Heart right ventricle (tissue), 16 donors: ENCODE measurements at regions not wholly inside any gene's neighbourhood (a gene's known extent, or its start where the extent isn't known, plus 50 kb on each side); places are given as distances from the start of the nearest gene placed in this dataset.

Experiments used
- ATAC-seq, 8 donors: fragments of 200-7000 bp; cut with Tn5 transposase; one replicate each; pipeline ENCODE4 v1.9.1; 2020; ENCODE audit warnings: mild to moderate bottlenecking in 8 of 8, moderate library complexity in 8 of 8, moderate number of reproducible peaks in 1 of 8
- DNase-seq, 2 donors: peaks; one replicate each; pipeline ENCODE4 v3.0.0-alpha.2; 2020
- H3K27ac ChIP-seq, 10 donors: fragments of 200-600 bp; sonication (generic) in 2 of 10; one replicate each; pipeline versions ENCODE4 v1.5.0 to v1.8.0; 2020 to 2022; ENCODE audit warnings: mild to moderate bottlenecking in 3 of 10
- H3K27me3 ChIP-seq, 7 donors: fragments of 200-600 bp; one replicate each; pipeline ENCODE4 v1.8.0; 2021 to 2022; ENCODE audit warnings: mild to moderate bottlenecking in 2 of 7
- H3K36me3 ChIP-seq, 9 donors: fragments of 200-600 bp; sonication (generic) in 1 of 9; one replicate each; pipeline versions ENCODE4 v1.5.0 to v1.8.0; 2020 to 2022; ENCODE audit warnings: mild to moderate bottlenecking in 2 of 9
- H3K4me1 ChIP-seq, 9 donors: fragments of 200-600 bp; sonication (generic) in 1 of 9; one replicate each; pipeline versions ENCODE4 v1.5.0 to v1.8.0; 2020 to 2022; ENCODE audit warnings: mild to moderate bottlenecking in 4 of 9
- H3K4me3 ChIP-seq, 10 donors: fragments of 200-600 bp; sonication (generic) in 2 of 10; one replicate each; pipeline versions ENCODE4 v1.5.0 to v1.8.0; 2020 to 2022; ENCODE audit warnings: mild to moderate bottlenecking in 7 of 10, moderate library complexity in 2 of 10
- H3K9me3 ChIP-seq, 11 donors: fragments of 200-600 bp in 10 of 11; sonication (generic) in 2 of 11; one replicate each; pipeline versions ENCODE4 v1.5.0 to v1.8.0; 2013 to 2022; ENCODE audit warnings: mild to moderate bottlenecking in 2 of 11, control low read depth in 1 of 11, moderate library complexity in 1 of 11
- CTCF ChIP-seq, 9 donors: fragments of 200-600 bp; sonication (generic) in 2 of 9; IDR thresholded peaks; one replicate each; pipeline versions ENCODE4 v1.5.0 to v1.8.0; 2021 to 2022; ENCODE audit warnings: antibody characterized with exemption in 9 of 9, mild to moderate bottlenecking in 5 of 9, moderate library complexity in 1 of 9
- WGBS, 2 donors: extraction: QIAGEN DNeasy Blood & Tissue Kit; methylation state at CpG; one replicate each; pipeline ENCODE4 v1.1.7; 2013; ENCODE audit warnings: inconsistent platforms in 1 of 2; 5-methylcytosine and 5-hydroxymethylcytosine counted together
- intact Hi-C, 10 donors: fragments of 100-400 bp; cut with DNase I; formaldehyde crosslinking; loops; one replicate each; pipeline versions ENCODE4 v1.11.1 to v1.14.2; 2022
- donor health status: Arrhythmogenic right ventricular cardiomyopathy.
- donor health status: ischemic (EF 13 %, LVEDD 7.1; RV severe dilation, severe dysfunction).
- donor health status: healthy with polysubstance abuse.
- donor health status: DM: no; HTN: yes; CAD: no.
- donor health status: DM: no; HTN: no; CAD: no.
- donor health status: ischemic (EF 25% LVEDD 6.9; RV normal size, moderate dysfunction).
- donor health status: ischemic (EF 25% LVEDD 5.7; RV mildly dilated, moderate dysfunction).
- donor health status: healthy.
- donor health status: DM: yes; HTN: yes; CAD: no.
- donor health status: Ischemic cardiomyopathy.
- donor health status: ischemic (EF 35%, LVEDD 5.7; RV mildly dilated, moderate dysfunction).
- donor health status: nonischemic (EF 11% LVEDD 7.7; RV severe dilation, severe dysfunction).
- donor health status: DM: yes; HTN: yes; CAD: no.
- donor health status: PGD.
- donor health status: ischemic (EF 29% LVEDD 5.4; RV normal size, mild dysfunction).
- donor health status: nonischemic (EF 23%, LVEDD 6.1; RV moderate dilation, normal function).

- Histone ChIP-seq H3K36me3 (no peaks in the 10 kb centered on the region), H3K4me1 (peaks cover 0 to 45% (median 25%) of the 10 kb centered on the region in 9 donors), H3K27me3 (no peaks in the 10 kb centered on the region), H3K4me3 (no peak overlapping the region), H3K27ac (no peak overlapping the region), H3K9me3 (no peaks in the 10 kb centered on the region)
- intact Hi-C loops, result no loop called here
- ATAC-seq (no peak), DNase-seq (no peak)
- TF ChIP-seq CTCF (IDR thresholded peaks at IDR 0.05), result no peak
Measured at GRCh38 chr11:112615891-112616290, 345.3 kb upstream of the NCAM1 start.

GRCh38 chr11:112616327-112617097 lies 344.7 kb upstream of the NCAM1 start:
- TF ChIP-seq CTCF (IDR thresholded peaks at IDR 0.05), result no peak
- ATAC-seq (no peak), DNase-seq (no peak)
- 73 to 81% methylated on average over 4 of the region's 4 CpGs for WGBS, 2 donors
- no peaks in the 10 kb centered on the region for H3K27me3 ChIP-seq
- no peaks in the 10 kb centered on the region for H3K36me3 ChIP-seq
- intact Hi-C loops, result no loop called here
- no peak overlapping the region for H3K27ac ChIP-seq
- H3K4me3 ChIP-seq, result no peak overlapping the region
- H3K4me1 ChIP-seq, result peaks cover 0 to 41% (median 19%) of the 10 kb centered on the region in 9 donors
- H3K9me3 ChIP-seq, result no peaks in the 10 kb centered on the region

- no peak for TF ChIP-seq CTCF (IDR thresholded peaks at IDR 0.05)
- H3K27ac ChIP-seq, result no peak overlapping the region
- no peaks in the 10 kb centered on the region for H3K27me3 ChIP-seq
- DNase-seq (no peak), ATAC-seq (no peak)
- H3K36me3 ChIP-seq, result no peaks in the 10 kb centered on the region
- 87 to 95% methylated on average over 2 of the region's 2 CpGs for WGBS, 2 donors
- no peaks in the 10 kb centered on the region for H3K9me3 ChIP-seq
- H3K4me1 ChIP-seq, result peaks cover 0 to 35% (median 15%) of the 10 kb centered on the region in 9 donors
- H3K4me3 ChIP-seq, result no peak overlapping the region
- intact Hi-C loops, result no loop called here
Measured at GRCh38 chr11:112617098-112617425, 344.2 kb upstream of the NCAM1 start.

GRCh38 chr11:112617977-112618826 lies 343.0 kb upstream of the NCAM1 start:
- 63 to 73% methylated on average over 13 of the region's 13 CpGs for WGBS, 2 donors
- DNase-seq (no peak), ATAC-seq (no peak)
- H3K9me3 ChIP-seq, result no peaks in the 10 kb centered on the region
- peaks cover 0 to 25% (median 6%) of the 10 kb centered on the region in 9 donors for H3K4me1 ChIP-seq
- H3K4me3 ChIP-seq, result no peak overlapping the region
- no peaks in the 10 kb centered on the region for H3K36me3 ChIP-seq
- H3K27me3 ChIP-seq, result no peaks in the 10 kb centered on the region
- TF ChIP-seq CTCF (IDR thresholded peaks at IDR 0.05), result no peak
- H3K27ac ChIP-seq, result no peak overlapping the region
- intact Hi-C loops, result no loop called here
